ENCODE measurements at regions not wholly inside any gene's neighbourhood (a gene's known extent, or its start where the extent isn't known, plus 50 kb on each side); places are given as distances from the start of the nearest gene placed in this dataset.

DNA sequence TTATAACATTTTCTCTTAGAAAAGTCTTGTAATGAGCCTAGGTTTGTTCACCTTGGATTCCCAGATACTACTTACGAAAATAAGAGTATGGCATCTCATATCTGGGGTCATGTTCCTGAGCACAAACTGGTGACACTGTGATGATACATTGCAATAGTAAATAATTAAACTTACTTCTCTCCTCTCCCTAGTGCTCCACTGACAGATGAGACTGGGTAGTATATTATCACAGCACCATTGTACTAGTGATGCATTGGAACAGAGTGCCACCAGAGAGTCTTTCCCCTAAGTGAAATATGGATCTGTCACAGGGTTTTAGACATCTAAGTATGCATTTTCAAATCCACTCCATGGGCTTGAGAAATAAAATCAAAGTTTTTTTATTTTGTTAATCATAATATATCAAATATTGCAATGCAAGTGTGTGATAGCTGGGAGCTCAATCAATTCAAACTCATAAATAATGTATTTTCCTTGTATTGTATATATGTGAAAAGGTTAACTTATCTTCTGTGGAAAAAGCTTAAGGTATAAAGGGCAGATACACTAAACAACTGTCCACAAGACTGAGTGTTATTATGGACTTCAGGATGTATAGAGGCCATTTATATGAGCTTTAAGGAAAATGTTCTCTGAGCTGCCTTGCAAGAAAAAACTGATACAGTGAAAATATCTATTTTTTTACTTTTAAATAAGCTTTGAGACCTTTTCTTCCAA is 275.5 kb downstream of the ZWINT start:
- TF ChIP-seq EZH2 (IDR thresholded peaks at IDR 0.05; ENCODE audit: borderline replicate concordance, low read depth, low read length, severe bottlenecking), result no peak
- TF ChIP-seq, protein P1, sequence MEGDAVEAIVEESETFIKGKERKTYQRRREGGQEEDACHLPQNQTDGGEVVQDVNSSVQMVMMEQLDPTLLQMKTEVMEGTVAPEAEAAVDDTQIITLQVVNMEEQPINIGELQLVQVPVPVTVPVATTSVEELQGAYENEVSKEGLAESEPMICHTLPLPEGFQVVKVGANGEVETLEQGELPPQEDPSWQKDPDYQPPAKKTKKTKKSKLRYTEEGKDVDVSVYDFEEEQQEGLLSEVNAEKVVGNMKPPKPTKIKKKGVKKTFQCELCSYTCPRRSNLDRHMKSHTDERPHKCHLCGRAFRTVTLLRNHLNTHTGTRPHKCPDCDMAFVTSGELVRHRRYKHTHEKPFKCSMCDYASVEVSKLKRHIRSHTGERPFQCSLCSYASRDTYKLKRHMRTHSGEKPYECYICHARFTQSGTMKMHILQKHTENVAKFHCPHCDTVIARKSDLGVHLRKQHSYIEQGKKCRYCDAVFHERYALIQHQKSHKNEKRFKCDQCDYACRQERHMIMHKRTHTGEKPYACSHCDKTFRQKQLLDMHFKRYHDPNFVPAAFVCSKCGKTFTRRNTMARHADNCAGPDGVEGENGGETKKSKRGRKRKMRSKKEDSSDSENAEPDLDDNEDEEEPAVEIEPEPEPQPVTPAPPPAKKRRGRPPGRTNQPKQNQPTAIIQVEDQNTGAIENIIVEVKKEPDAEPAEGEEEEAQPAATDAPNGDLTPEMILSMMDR (IDR thresholded peaks at IDR 0.05; ENCODE audit: borderline replicate concordance, extremely low read depth, low read length, poor library complexity, severe bottlenecking), result no peak
- H2AFZ ChIP-seq (ENCODE audit: low read depth, low read length), result no peak overlapping the region
- no peak for ATAC-seq (ENCODE audit: insufficient read depth, low read depth)
- H3K4me2 ChIP-seq (ENCODE audit: insufficient read depth, low read length), result no peak overlapping the region
- H3K27ac ChIP-seq (ENCODE audit: low read length), result no peak overlapping the region
- H3K27me3 ChIP-seq (ENCODE audit: insufficient read depth, low read length, poor library complexity), result no peaks in the 10 kb centered on the region
- no peaks in the 10 kb centered on the region for H3K9me3 ChIP-seq (ENCODE audit: insufficient read depth, low read length, severe bottlenecking)
- H3K79me2 ChIP-seq (ENCODE audit: insufficient read depth, low read length), result no peaks in the 10 kb centered on the region
- H3K4me3 ChIP-seq (ENCODE audit: low read depth in 1 of 2, low read length in 2 of 2), result no peak overlapping the region
- no peaks in the 10 kb centered on the region for H3K4me1 ChIP-seq (ENCODE audit: insufficient read depth, low read length)
- no peak for DNase-seq
- H4K20me1 ChIP-seq (ENCODE audit: insufficient read depth, low read length), result no peaks in the 10 kb centered on the region
- H3K36me3 ChIP-seq (ENCODE audit: insufficient read depth, low read length), result no peaks in the 10 kb centered on the region
- no peak overlapping the region for H3K9ac ChIP-seq (ENCODE audit: low read depth, low read length)

DNA sequence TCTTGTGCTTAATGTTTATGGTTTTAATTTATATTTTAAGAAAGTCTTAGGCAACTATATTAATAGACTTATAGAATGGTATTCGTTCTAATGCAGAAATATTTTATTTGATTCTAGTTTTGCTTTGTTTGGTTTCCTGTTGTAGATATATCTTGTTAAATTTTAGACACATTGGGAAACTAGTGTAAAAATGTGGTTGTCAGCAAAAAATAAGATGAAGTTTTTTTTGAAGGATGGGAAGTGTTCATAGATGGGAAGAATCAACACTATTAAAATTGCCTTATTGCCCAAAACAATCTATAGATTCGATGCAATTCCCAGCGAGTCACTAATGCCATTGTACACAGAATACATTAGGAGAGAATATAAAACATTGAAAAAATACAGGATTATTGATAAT is 278.9 kb downstream of the ZWINT start:
- Histone ChIP-seq H3K27ac (ENCODE audit: low read length) (no peak overlapping the region), H3K79me2 (ENCODE audit: insufficient read depth, low read length) (no peaks in the 10 kb centered on the region), H3K36me3 (ENCODE audit: insufficient read depth, low read length) (no peaks in the 10 kb centered on the region), H3K27me3 (ENCODE audit: insufficient read depth, low read length, poor library complexity) (no peaks in the 10 kb centered on the region), H3K4me2 (ENCODE audit: insufficient read depth, low read length) (no peak overlapping the region), H2AFZ (ENCODE audit: low read depth, low read length) (no peak overlapping the region), H3K9me3 (ENCODE audit: insufficient read depth, low read length, severe bottlenecking) (no peaks in the 10 kb centered on the region), H3K4me3 (ENCODE audit: low read depth in 1 of 2, low read length in 2 of 2) (no peak overlapping the region), H3K4me1 (ENCODE audit: insufficient read depth, low read length) (no peaks in the 10 kb centered on the region), H4K20me1 (ENCODE audit: insufficient read depth, low read length) (no peaks in the 10 kb centered on the region), H3K9ac (ENCODE audit: low read depth, low read length) (no peak overlapping the region)
- ATAC-seq (ENCODE audit: insufficient read depth, low read depth) (no peak), DNase-seq (no peak)
- TF ChIP-seq, protein P1 (IDR thresholded peaks at IDR 0.05; ENCODE audit: borderline replicate concordance, extremely low read depth, low read length, poor library complexity, severe bottlenecking), result no peak
- TF ChIP-seq EZH2 (IDR thresholded peaks at IDR 0.05; ENCODE audit: borderline replicate concordance, low read depth, low read length, severe bottlenecking), result no peak

DNA sequence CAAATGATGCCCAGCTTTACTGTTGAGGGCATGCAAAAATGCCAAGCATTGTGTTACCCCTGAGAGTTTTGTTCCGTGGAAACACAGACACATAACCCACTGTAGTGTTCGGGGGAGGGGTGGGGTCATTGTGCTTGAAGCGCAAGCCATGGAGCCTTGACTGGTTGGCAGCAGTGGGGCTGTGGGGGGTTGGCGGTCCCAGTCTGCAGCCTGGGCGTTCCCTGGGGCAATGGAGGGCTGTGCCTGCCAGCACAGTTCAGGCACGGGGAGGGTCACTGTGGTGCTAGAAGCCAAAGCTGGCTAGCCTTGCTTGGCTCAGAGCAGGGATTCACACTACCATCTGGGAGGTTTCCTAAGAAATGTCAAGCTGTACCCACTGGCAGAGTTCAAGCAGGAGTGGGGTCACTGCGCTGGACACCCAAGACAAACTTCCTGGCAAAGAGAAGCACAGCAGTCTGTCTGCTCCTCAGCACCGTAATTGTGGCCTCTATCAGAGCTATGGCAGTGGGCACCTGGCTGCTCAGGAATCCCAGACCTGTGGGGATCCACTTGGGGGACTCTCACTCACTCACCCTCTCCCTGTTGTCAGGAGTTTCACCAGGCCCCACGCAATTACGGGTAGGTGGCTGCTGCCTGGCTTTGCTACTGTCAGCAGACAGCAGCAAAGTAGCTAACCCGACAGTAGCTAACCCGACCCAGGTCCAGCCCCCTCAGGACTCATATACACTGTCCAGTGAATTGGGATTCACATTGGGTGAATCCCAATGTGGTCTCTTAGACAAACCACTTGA is 292.4 kb downstream of the ZWINT start:
- Histone ChIP-seq H3K27ac (ENCODE audit: low read length) (no peak overlapping the region), H4K20me1 (ENCODE audit: insufficient read depth, low read length) (no peaks in the 10 kb centered on the region), H3K9me3 (ENCODE audit: insufficient read depth, low read length, severe bottlenecking) (peaks cover 4% of the 10 kb centered on the region), H3K4me3 (ENCODE audit: low read depth in 1 of 2, low read length in 2 of 2) (no peak overlapping the region), H3K9ac (ENCODE audit: low read depth, low read length) (no peak overlapping the region), H3K4me2 (ENCODE audit: insufficient read depth, low read length) (no peak overlapping the region), H3K4me1 (ENCODE audit: insufficient read depth, low read length) (no peaks in the 10 kb centered on the region), H3K36me3 (ENCODE audit: insufficient read depth, low read length) (no peaks in the 10 kb centered on the region), H3K27me3 (ENCODE audit: insufficient read depth, low read length, poor library complexity) (no peaks in the 10 kb centered on the region), H3K79me2 (ENCODE audit: insufficient read depth, low read length) (no peaks in the 10 kb centered on the region), H2AFZ (ENCODE audit: low read depth, low read length) (no peak overlapping the region)
- no peak for TF ChIP-seq EZH2 (IDR thresholded peaks at IDR 0.05; ENCODE audit: borderline replicate concordance, low read depth, low read length, severe bottlenecking)
- TF ChIP-seq, protein P1 (IDR thresholded peaks at IDR 0.05; ENCODE audit: borderline replicate concordance, extremely low read depth, low read length, poor library complexity, severe bottlenecking), result no peak
- no peak for ATAC-seq (ENCODE audit: insufficient read depth, low read depth)
- no peak for DNase-seq

Measured in DND-41 (cell line).